B cell (primary cell): ENCODE measurements at regions not wholly inside any gene's neighbourhood (a gene's known extent, or its start where the extent isn't known, plus 50 kb on each side); places are given as distances from the start of the nearest gene placed in this dataset.

Experiments
- ATAC-seq: fragments of 200-7000 bp; cut with Tn5 transposase; one replicate; pipeline ENCODE4 v1.10.0; 2021; ENCODE audit warnings: low read depth, mild to moderate bottlenecking, moderate number of reproducible peaks, moderate library complexity
- CTCF ChIA-PET: fragments of 350-600 bp; sonication (Branson Sonifier 250); formaldehyde crosslinking; loops from one replicate; lab custom pipeline; 2021; ENCODE audit warnings: antibody characterized with exemption, inconsistent platforms; lab: Charles Lee
- POLR2A ChIA-PET: fragments of 350-600 bp; sonication (Branson Sonifier 250); formaldehyde crosslinking; loops from one replicate; lab custom pipeline; 2021; ENCODE audit warnings: antibody characterized with exemption; lab: Charles Lee
- DNase-seq: peaks from one replicate; pipeline ENCODE4 v3.0.0; 2013
- H2AFZ ChIP-seq: 2 replicates; pipeline ENCODE4 v1.6.1; 2012; ENCODE audit warnings: mild to moderate bottlenecking, low read depth, low read length; ENCODE audit not compliant: insufficient read depth, poor library complexity, severe bottlenecking
- H3K27ac ChIP-seq, 2 donors: 1 replicate in 1 of 2; 2 replicates in 1 of 2; pipeline ENCODE4 v1.5.1; 2012 to 2013; ENCODE audit warnings: low read length in 2 of 2, mild to moderate bottlenecking in 2 of 2, moderate library complexity in 1 of 2
- H3K27me3 ChIP-seq, 4 experiments: fragments of 200-600 bp in 1 of 4; sonication (generic) in 1 of 4; replicated peaks in 1 of 4; 1 replicate in 2 of 4; 2 replicates in 2 of 4; pipeline versions ENCODE4 v1.6.1 to v1.7.0; 2013 to 2016; ENCODE audit warnings: low read length in 3 of 4, mild to moderate bottlenecking in 2 of 4, mixed read lengths in 1 of 4, moderate library complexity in 1 of 4; ENCODE audit not compliant: insufficient read depth in 4 of 4, control insufficient read depth in 3 of 4; ENCODE audit errors: control extremely low read depth in 1 of 4
- H3K36me3 ChIP-seq, 2 experiments: replicated peaks in 1 of 2; 1 replicate in 1 of 2; 2 replicates in 1 of 2; pipeline versions ENCODE4 v1.6.1 to v1.7.1; 2013; ENCODE audit warnings: low read length in 1 of 2; ENCODE audit not compliant: insufficient read depth in 2 of 2, control insufficient read depth in 1 of 2; ENCODE audit errors: control extremely low read depth in 1 of 2, extremely low read depth in 1 of 2
- H3K4me1 ChIP-seq, 2 donors: fragments of 200-600 bp in 1 of 2; sonication (generic) in 1 of 2; 1 replicate in 1 of 2; 2 replicates in 1 of 2; pipeline versions ENCODE4 v1.5.1 to v1.6.1; 2013 to 2017; ENCODE audit warnings: low read length in 2 of 2; ENCODE audit not compliant: control insufficient read depth in 2 of 2, insufficient read depth in 2 of 2
- H3K4me2 ChIP-seq: replicated peaks from 2 replicates; pipeline ENCODE3; 2012; ENCODE audit warnings: mild to moderate bottlenecking, low read depth, low read length; ENCODE audit not compliant: poor library complexity, severe bottlenecking
- H3K4me3 ChIP-seq, 5 experiments: fragments of 200-600 bp in 1 of 5; sonication (generic) in 1 of 5; 1 replicate in 3 of 5; 2 replicates in 2 of 5; pipeline versions ENCODE4 v1.5.1 to v1.7.0; 2011 to 2016; ENCODE audit warnings: low read length in 4 of 5, mild to moderate bottlenecking in 4 of 5, low read depth in 2 of 5, control low read depth in 1 of 5, moderate library complexity in 1 of 5; ENCODE audit not compliant: insufficient read depth in 1 of 5; ENCODE audit errors: control extremely low read depth in 1 of 5, extremely low read depth in 1 of 5
- H3K79me2 ChIP-seq: fragments of 200-600 bp; sonication (generic); one replicate; pipeline ENCODE4 v1.6.0; 2016; ENCODE audit warnings: low read length; ENCODE audit not compliant: control insufficient read depth, insufficient read depth
- H3K9ac ChIP-seq: fragments of 200-600 bp; sonication (generic); 2 replicates; pipeline ENCODE4 v1.6.1; 2017; ENCODE audit warnings: mild to moderate bottlenecking, low read length, moderate library complexity
- H3K9me3 ChIP-seq, 3 donors: one replicate each; pipeline versions ENCODE4 v1.6.1 to v1.7.1; 2013; ENCODE audit warnings: low read length in 2 of 3; ENCODE audit not compliant: control insufficient read depth in 2 of 3, insufficient read depth in 1 of 3; ENCODE audit errors: control extremely low read depth in 1 of 3
- H4K20me1 ChIP-seq: 2 replicates; pipeline ENCODE4 v1.6.0; 2012; ENCODE audit warnings: mild to moderate bottlenecking, low read length; ENCODE audit not compliant: insufficient read depth, control insufficient read depth, poor library complexity, severe bottlenecking
- H3K27ac Mint-ChIP-seq: one replicate; pipeline ENCODE4 v1.8.0; 2021; ENCODE audit warnings: mixed read lengths
- H3K27me3 Mint-ChIP-seq: one replicate; pipeline ENCODE4 v1.8.0; 2021; ENCODE audit warnings: mixed read lengths
- H3K4me1 Mint-ChIP-seq: one replicate; pipeline ENCODE4 v1.8.0; 2021; ENCODE audit warnings: mixed read lengths
- H3K4me3 Mint-ChIP-seq: one replicate; pipeline ENCODE4 v1.8.0; 2021; ENCODE audit warnings: mixed read lengths
- H3K9me3 Mint-ChIP-seq: one replicate; pipeline ENCODE4 v1.8.0; 2022; ENCODE audit warnings: mixed read lengths; ENCODE audit not compliant: insufficient read depth
- CTCF ChIP-seq: fragments of 200-600 bp; IDR thresholded peaks from one replicate; pipeline ENCODE4 v1.8.0; 2022; ENCODE audit warnings: antibody characterized with exemption, mild to moderate bottlenecking
- EZH2 ChIP-seq: IDR thresholded peaks from 2 replicates; pipeline ENCODE4 v1.6.1; 2012; ENCODE audit warnings: borderline replicate concordance, low read depth, mild to moderate bottlenecking, moderate library complexity, low read length; ENCODE audit not compliant: insufficient read depth, poor library complexity, severe bottlenecking
- WGBS: methylation state at CpG from one replicate; pipeline ENCODE4 v1.1.5; 2013; ENCODE audit warnings: missing lambda C conversion rate; ENCODE audit not compliant: insufficient coverage; 5-methylcytosine and 5-hydroxymethylcytosine counted together
- intact Hi-C: fragments of 100-400 bp; cut with micrococcal nuclease; formaldehyde crosslinking; loops from one replicate; pipeline ENCODE4 v1.10.0; 2022

GRCh38 chr2:191573216-191573615 is 104.7 kb upstream of the NABP1 start:
- Mint-ChIP-seq H3K27ac (no peak overlapping the region), H3K9me3 (no peaks in the 10 kb centered on the region), H3K27me3 (peaks cover 5% of the 10 kb centered on the region), H3K4me1 (peaks cover 14% of the 10 kb centered on the region), H3K4me3 (no peak overlapping the region)
- DNase-seq (no peak), ATAC-seq (no peak)
- Histone ChIP-seq H2AFZ (no peak overlapping the region), H3K27me3 (peaks cover 0 to 3% (median 0%) of the 10 kb centered on the region in 4 experiments), H3K4me3 (no peak overlapping the region), H3K4me2 (no peak overlapping the region), H4K20me1 (no peaks in the 10 kb centered on the region), H3K27ac (no peak overlapping the region), H3K36me3 (no peaks in the 10 kb centered on the region), H3K9me3 (no peaks in the 10 kb centered on the region), H3K4me1 (peaks cover 8 to 13% of the 10 kb centered on the region in 2 donors), H3K79me2 (no peaks in the 10 kb centered on the region), H3K9ac (no peak overlapping the region)
- no CpG with 5 or more reads among the region's 1 CpG for WGBS
- CTCF ChIA-PET, result interaction anchor here (1.2 to 2.6 kb wide), 3 partner anchors 18 to 118 kb away, joined by 3 to 15 read pairs (median 3); no protein-coding TSS in a partner anchor
- intact Hi-C loops, result loop anchor here (5.0 kb wide), 1 partner anchor 34 kb away; no protein-coding TSS in a partner anchor
- TF ChIP-seq CTCF, result no peak
- no peak for TF ChIP-seq EZH2
- POLR2A ChIA-PET, result no interaction called here

- Histone ChIP-seq H3K27ac (no peak overlapping the region), H3K9me3 (no peaks in the 10 kb centered on the region), H3K4me1 (peaks cover 8 to 13% of the 10 kb centered on the region in 2 donors), H4K20me1 (no peaks in the 10 kb centered on the region), H3K4me2 (no peak overlapping the region), H3K36me3 (no peaks in the 10 kb centered on the region), H3K27me3 (peaks cover 0 to 3% (median 0%) of the 10 kb centered on the region in 4 experiments), H3K9ac (no peak overlapping the region), H3K79me2 (no peaks in the 10 kb centered on the region), H3K4me3 (no peak overlapping the region), H2AFZ (no peak overlapping the region)
- H3K9me3 Mint-ChIP-seq, result no peaks in the 10 kb centered on the region
- CTCF ChIA-PET, result interaction anchor here (0.7 to 1.2 kb wide), 3 partner anchors 19 to 238 kb away, joined by 3 read pairs; no protein-coding TSS in a partner anchor
- H3K4me1 Mint-ChIP-seq, result peaks cover 14% of the 10 kb centered on the region
- ATAC-seq (no peak), DNase-seq (no peak)
- intact Hi-C loops, result loop anchor here (5.0 kb wide), 1 partner anchor 33 kb away; no protein-coding TSS in a partner anchor
- H3K27me3 Mint-ChIP-seq, result peaks cover 5% of the 10 kb centered on the region
- WGBS, result no CpG with 5 or more reads among the region's 2 CpGs
- no peak overlapping the region for H3K27ac Mint-ChIP-seq
- POLR2A ChIA-PET, result no interaction called here
- TF ChIP-seq EZH2, result no peak
- TF ChIP-seq CTCF, result no peak
- H3K4me3 Mint-ChIP-seq, result no peak overlapping the region
Observed at GRCh38 chr2:191574232-191574631, 103.7 kb upstream of the NABP1 start.
